Globus pallidus (tissue), 1 donor: ENCODE measurements at regions not wholly inside any gene's neighbourhood (a gene's known extent, or its start where the extent isn't known, plus 50 kb on each side); places are given as distances from the start of the nearest gene placed in this dataset.
"Not testable (repeated sequence)": the region's sequence is repeated elsewhere in the genome, so short reads cannot be mapped to it uniquely, and the experiment has no call there.

ENCODE experiments used
- DNase-seq: peaks from one replicate; pipeline ENCODE4 v3.0.0-alpha.2; 2015; ENCODE audit warnings: low spot score

DNA sequence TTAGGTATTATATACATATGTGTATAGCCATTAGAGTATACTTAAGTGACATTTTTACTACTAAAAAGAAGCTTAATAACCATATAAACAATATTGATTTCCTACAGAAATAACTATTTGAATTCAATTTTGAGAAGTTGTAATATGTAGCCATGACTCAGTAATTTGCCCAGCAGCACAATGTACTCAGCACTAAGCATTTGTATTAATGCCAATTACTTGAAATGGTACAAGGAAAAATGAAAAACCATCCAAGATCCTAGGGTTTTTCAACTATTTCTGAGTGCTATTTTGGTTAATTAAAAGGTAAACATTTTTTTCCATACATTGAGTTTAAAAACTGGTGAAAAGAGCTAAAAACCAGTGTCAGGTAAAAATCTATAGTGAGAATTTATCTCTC lies 324.0 kb downstream of the KCNJ3 start:
- no peak for DNase-seq

DNA sequence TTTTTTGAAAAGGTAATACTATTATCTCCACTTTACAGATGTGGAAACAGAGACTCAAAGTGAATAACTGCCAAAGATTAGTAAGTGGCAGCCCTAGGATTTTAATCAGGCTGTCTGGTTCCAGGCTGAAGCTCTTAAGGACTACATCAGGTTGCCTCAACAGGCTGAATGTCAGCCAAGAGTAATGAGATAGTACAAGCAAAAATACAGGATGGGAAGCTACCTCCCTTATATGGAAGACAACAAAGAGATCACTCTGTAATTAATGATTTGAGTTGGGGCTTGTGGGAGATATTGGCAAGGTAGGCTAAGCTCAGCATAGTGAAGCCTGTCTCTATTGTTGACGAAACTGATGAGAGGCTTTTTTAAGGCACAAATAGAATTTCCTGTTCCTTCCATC lies 323.1 kb downstream of the KCNJ3 start:
- DNase-seq = no peak

DNA sequence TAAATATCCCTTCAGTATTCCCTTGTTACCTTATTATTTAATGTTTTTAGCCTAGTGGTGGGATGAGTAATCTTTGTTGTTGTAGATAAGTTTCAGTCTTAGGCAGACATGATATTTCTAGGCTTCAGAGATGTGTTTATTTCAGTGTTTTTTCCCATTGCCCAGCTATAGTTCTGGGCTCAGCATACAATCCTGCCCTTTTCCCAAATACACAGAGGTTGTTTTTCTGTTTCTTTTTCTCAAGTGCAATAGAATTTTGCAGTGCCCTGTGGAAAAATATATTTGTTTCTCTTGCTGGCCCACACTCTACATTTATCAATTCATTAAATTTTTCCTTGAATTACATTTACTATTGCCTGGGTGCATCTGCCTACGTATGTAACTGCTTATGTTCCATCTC lies 321.8 kb downstream of the KCNJ3 start:
- no peak for DNase-seq

DNA sequence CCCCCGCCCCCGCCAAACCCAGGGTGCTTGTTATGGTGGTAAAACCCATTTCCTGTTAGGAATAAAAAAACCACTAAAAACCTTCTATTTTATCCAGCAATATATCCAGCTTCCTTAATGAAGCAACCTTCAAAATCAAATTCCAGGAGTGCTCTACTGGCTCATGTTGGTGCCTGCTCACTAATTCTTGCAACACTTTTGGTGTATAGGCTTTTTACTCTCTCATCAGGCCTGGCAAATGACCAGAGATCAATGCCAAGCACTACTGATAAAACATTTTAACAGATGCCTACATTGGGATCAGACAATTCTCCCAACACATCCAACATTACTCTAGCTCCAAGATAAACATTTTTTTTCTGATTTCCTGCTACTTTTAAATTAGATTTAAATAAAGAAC lies 312.4 kb downstream of the KCNJ3 start:
- DNase-seq = no peak

DNA sequence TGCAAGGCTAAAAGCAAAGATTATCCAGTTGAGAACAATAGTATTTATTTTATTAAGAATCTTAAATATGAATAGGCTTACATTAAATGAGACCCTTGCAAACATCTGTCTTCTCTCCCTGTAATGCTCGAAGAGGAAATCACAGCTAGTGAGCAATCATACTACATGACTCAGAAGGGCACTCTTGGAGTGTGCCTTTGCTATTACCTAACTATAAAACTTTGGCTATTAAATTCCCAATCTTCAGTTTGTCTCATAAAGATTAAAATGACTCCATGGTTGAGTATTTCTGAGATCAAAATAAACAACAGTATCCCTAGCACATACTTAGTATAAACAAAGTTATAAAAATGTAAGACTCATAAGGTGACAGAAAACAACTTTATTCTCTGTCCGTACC lies 296.9 kb downstream of the KCNJ3 start:
- no peak for DNase-seq

DNA sequence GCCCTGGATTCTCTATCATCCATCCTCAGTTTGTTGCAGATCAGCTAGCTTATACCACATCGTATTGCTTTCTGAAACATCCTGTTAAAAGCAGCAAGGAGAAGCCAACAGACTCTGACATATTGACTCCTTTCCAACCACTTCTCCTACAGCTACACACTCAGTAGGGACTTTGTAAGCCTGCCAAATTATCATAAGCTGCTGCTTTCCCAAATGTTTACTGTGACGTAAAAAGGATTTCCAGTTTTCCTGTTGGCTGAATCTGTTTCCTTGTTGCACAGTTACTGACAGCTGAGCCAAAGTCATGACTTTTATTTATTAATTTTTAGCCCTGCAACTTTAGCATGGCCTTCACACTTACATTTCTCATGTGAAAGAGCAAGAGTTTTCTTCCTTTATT lies 294.3 kb downstream of the KCNJ3 start:
- no peak for DNase-seq

DNA sequence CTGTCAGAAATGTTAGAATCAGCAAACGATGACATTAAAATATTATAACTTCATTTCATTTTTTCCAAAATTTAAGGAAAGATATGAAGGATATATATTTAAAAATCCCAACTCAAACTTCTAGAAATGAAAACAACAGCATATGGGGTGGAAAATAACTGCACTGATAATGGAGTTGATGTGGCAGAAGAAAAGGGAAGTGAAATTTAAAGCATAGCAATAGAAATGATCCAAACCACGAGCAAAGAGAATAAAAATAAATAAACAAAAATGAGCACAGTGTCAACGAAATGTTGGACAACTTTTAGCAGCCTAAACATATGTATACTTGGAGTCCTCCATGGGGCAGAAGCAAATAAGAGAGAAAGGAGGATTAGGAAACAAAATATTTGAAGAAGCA lies 280.2 kb downstream of the KCNJ3 start:
- no peak for DNase-seq

DNA sequence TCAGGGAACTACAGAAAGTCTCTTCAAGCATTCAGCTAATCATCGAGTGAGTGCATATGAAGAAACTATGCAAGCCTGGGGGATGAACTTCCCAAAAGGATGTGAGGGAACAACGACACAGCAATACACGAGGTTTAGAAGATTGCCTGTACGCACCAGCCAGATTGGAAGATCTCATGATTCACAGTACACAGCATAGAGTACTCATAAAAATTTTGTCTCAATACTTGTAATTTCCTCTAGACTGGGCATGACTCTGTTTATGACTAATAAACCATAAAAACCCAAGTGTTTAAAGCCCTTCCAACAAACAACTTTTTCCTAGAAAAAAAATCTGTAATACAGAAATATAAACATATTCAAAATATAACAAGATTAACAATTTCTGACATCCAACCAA lies 279.7 kb downstream of the KCNJ3 start:
- no peak for DNase-seq

DNA sequence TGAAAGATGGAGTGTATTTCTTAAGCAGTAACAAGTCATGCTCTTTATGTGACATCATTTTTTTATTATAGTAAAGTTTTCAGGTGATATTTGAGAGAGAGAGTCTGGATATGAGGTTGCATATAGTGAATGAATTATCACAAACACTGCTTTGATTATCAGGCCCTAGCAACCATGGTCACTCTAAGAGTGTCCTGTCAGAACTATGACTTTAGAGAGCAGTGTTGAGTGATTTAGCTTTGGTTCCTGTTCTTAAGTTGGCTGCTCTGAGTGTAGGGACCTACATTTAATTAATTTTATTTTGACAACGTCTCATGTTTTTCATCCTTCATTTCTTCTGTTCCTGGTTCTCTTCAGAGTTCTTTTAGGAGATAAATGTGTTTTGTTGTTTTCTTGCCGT lies 275.5 kb downstream of the KCNJ3 start:
- DNase-seq = no peak

DNA sequence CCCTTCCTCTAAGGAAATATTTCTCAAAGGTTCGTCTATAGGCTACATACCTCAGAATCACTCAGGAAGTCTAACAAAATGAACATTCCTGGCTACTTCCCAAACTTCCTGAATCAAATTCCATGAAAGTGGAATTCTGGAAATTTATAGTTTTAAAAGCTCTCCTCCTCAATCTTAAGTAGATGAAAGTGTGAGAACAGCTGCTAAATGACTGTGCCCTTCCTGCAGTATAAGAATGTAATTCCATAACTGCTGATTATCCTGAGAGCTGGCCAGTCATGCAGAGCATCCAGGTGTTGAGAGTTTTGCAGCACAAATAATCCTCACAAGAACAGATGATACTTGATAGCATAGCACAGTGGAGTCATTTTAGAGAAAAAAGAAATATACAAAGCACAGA lies 265.0 kb downstream of the KCNJ3 start:
- DNase-seq = no peak

DNA sequence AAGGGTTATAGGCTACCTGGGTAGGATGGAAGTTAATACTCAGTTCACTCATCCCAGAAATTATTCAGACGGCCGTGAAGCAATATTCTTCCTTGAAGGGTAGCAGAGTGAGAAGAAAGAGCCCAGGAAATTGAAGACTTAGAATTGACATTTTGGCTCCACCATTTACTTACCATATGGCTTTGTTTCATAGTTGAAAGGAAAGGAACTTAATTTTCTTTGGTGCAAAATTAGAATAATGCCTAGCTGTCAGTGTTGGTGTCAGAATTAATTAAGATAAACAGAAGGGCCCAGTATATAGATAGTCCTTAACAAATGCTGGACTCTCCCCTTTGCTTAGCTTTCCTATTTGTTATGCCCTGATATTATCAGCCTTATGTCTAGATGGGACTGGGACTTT lies 263.2 kb downstream of the KCNJ3 start:
- DNase-seq = no peak

DNA sequence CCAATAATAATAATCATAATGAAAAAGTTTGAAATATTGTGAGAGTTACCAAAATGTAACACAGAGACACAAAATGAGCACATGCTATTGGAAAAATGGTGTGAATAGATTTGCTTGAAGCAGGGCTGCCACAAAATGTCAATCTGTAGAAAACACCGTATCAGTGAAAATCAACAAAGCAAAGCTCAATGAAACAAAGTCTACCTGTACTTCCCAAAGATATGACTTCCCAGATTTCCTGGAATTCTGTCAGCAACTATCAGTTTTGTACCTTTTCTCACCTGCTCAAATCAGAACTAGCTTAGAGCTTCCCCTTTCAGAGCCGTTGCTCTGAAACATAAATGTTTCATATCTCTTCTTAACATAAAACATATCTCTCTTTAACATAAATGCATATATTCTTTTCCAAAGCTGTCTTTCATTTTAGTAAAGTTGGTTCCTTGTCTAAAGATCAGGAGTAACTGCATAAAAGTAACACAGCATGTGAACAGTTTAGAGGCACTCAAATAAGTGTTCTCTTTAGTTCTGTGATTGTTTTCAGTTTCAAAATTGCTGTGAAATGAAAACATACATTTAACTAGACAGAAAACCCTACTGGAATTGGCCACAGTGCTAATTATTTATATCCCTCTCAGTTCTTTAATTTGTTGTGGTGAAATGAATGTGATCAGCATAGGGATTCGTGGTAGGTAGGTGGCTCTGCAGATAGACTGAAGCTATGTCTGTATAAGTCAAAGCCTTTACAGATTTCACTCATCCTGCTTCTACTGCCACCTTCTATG lies 262.5 kb downstream of the KCNJ3 start:
- no peak for DNase-seq

DNA sequence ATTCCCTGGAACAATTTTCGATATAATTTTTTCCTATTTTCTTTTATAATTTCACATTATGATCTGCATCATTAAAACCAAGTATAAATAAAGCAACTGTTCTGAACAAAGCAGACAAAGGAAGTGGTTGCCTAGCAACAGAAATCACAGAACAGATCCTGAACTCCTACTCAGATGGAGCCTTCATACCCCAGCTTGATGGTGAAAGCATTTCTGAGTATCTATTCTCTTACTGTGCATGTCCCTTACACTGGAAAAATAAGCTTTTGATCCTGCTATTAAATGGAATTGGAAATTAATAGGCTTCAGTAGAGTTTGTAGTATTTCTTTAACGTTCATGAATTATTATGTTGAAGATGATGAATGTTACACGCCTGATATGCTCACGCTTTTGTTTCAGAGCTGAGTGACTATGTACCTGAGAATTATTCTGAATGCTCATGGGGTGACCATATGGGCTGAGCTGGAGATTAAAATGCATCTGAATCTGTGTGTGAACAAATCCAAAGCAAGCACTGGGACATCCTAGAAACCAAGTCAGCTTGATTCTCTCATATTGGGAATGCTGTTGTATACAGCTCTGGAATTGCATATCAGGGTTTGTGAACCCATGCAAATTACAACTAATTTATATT lies 254.0 kb downstream of the KCNJ3 start:
- DNase-seq = no peak

DNA sequence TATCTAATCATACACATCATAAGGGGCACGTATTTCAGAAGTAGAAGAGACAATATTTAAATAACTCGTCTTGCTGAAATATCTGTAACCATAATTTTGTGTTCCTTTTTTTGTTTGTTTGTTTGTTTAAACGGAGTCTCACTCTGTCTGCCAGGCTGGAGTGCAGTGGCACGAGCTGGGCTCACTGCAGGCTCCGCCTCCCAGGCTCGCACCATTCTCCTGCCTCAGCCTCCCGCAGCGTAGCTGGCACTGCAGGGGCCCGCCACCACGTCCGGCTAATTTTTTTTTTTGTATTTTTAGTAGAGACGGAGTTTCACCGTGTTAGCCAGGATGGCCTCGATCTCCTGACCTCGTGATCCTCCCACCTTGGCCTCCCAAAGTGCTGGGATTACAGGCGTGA lies 248.9 kb downstream of the KCNJ3 start:
- not testable (repeated sequence) for DNase-seq

DNA sequence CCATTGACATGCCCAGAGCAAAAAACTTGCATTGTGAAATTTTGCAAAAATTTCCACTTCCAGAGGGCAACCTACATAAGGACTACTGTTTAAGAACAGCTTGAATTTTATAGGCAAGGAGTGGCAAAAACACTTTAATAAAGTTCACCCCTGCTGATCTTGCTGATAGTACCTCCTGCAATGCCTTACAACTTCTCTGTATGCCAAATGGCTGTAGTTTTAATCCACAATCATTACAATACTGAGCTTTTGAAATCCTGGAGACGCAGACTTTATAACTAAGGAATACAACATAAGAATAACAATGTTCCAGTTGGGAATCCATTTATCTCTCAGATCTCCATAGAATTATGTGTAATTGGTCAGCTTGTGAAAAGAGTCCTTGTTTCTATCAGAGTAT lies 247.5 kb downstream of the KCNJ3 start:
- DNase-seq = no peak

DNA sequence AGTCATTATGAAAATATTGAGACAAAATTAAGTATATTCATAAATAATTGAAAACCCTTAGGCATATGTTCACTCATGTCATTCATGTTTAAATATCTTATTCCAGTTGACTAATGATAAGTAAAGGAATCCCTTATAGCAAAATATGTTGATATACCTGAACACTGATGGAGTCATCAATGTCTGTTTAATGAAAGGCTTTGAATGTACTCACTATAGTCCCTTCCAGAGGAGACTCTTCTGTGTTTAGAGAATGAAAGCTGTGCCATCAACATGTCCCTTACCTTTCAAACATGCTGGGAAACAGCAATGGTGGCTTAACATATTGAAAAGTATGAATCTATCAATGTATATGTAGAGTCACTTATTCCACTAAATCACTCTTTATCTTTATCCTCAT lies 242.9 kb downstream of the KCNJ3 start:
- no peak for DNase-seq

DNA sequence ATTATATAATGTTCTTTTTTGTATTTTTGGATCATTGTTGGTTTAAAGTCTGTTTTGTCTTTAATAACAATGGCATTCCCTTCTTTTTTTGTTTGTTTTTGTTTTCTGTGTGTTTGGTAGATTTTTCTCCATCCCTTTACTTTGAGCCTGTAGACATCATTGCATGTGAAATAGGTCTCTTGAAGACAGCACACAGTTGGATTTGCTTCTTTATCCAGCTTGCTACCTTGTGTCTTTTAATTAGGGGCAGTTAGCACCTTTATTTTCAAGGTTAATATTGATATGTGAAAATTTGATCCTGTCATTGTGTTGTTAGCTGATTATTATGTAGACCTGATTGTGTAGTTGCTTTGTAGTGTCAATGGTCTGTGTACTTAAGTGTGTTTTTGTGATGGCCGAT lies 235.7 kb downstream of the KCNJ3 start:
- no peak for DNase-seq

DNA sequence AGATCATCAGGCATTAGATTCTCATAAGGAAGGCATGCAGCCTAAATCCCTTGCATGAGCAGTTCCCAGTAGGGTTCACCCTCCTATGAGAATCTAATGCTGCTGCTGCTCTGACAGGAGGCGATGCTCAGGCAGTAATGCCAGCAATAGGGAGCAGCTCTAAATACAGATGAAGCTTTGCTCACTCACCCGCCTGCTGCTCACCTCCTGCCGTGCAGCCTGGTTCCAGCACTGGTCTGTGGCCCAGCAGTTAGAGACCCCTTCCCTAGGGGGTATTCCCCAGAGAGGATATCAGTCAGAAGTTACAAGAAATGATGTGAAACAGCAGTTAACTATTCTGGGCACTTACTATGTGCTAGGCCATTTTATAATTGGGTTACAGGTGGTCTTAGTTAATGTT lies 226.0 kb downstream of the KCNJ3 start:
- no peak for DNase-seq

DNA sequence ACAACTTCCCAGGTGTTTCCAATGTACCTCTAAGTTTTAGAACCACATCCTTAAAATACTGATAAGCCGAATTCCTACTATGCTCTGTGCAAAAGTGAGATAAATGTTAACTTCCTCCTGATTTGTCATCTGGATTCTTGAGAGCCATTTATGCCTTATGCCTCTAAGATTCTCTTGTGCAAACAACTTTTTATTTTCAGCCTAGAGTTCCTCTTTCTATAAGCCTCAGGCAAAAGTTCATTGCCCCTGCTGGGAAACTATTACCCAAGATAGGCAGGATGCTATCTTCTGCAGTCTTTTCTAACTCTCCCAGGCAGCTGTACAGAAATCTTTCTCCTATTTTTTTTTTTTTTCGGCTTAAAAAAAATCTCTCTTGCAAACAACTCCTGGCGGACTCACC lies 216.1 kb downstream of the KCNJ3 start:
- no peak for DNase-seq

DNA sequence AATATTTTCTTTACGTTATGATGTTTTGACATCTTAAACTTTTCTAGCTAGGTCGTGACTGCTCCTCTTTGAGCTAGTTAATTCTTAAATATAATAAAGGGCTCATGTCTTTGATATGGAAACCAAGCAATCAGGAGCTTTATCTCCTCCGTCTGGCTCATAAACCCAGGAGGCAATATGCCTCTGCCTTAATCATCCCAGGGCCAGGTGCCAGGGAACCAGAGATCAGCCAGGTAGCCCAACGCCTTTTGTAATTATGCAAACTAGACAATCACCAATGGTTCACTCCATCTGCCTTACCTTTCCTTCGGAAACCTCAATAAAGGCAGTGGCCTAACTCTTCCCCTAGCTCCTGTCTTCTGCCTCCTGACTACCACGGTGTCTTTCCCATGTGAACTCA lies 213.7 kb downstream of the KCNJ3 start:
- no peak for DNase-seq

DNA sequence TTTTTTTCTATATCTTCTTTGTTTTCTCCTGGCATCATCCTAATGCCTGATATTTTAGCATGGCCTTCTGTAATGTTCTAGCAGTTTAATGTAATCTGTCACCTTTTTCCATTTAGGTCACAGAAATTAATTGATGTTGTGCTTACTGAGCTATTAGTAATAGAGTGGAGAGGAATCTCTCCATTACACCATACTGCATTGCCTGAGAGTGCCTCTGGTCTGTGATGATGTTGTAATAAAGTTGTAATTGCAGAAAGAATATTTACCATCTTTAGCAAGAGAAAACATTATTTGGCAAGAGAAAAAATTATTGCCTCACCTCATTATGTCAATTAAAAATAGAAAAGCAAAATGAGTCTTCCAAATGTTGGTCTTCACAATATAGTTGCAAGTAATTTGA lies 213.2 kb downstream of the KCNJ3 start:
- no peak for DNase-seq

DNA sequence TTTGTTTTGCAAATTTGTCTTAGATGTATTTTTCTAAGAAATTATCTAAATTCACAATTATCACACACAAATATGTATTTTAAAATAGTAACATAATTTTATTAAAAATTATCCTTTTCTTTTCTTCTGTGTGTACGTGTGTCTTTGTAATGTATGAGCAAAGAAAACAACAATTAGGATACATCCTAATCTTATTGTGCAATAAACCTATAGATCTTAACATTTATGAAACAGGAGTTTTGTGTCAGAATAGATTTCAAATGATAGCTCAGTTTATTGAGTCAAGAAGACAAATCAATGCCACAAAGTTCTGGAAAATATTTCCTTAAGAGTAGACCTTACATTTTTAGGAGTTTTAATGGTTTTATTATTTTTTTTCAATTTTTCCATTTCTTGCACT lies 212.2 kb downstream of the KCNJ3 start:
- DNase-seq = no peak

DNA sequence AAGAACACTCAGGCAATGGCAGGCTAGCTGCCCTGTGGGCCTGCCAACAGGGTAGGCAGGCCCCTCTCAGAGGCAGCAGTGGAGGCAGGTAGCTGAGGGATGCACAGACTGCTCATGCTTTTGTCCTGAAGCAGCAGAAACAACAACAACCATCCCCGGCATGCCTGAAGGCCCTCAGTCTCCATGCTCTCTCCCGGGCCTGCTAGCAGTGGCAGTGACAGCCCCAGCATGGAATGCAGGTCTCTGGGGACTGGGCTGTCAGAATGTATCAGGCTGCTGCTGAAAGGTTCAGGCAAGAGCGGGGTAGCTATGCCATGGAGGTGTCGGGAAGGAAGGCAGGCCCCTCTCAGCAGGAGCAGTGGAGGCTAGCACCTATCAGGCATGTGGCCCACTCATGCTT lies 209.8 kb downstream of the KCNJ3 start:
- DNase-seq = no peak
